Erythroblast (primary cell): ENCODE measurements at regions not wholly inside any gene's neighbourhood (a gene's known extent, or its start where the extent isn't known, plus 50 kb on each side); places are given as distances from the start of the nearest gene placed in this dataset.
"Not testable (repeated sequence)": the region's sequence is repeated elsewhere in the genome, so short reads cannot be mapped to it uniquely, and the experiment has no call there.

Experiments
- DNase-seq, 2 experiments: peaks; one replicate each; lab custom pipeline; 2025; lab: John Stamatoyannopoulos, UW
- GATA1 ChIP-seq: IDR thresholded peaks from 2 replicates; pipeline ENCODE4 v1.6.1; 2011; ENCODE audit warnings: low read depth, mild to moderate bottlenecking, control low read depth, low read length, moderate library complexity
- POLR2A ChIP-seq: IDR thresholded peaks from 2 replicates; pipeline ENCODE4 v1.6.1; 2011; ENCODE audit warnings: mild to moderate bottlenecking, low read length

DNA sequence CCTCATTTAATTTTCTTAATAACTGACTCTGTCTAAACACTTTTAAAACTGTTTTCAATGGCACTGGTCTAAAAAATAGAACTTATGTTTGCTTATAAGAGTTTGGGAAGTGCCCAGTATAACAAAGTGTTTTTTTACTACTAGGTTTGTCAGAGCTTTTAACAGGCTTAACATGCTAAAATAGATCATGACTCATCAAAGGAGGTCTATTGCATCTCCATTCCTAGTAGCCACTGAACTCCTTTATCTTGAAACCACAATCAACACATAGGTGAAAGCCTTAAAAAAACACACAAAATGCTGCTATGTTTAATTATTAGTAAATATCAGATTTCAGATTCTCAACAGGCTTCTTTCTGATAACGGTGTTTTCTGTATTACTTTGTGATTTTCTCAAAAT, 196.4 kb upstream of the KIF2B start:
- no peak for DNase-seq
- TF ChIP-seq POLR2A (no peak), GATA1 (no peak)

DNA sequence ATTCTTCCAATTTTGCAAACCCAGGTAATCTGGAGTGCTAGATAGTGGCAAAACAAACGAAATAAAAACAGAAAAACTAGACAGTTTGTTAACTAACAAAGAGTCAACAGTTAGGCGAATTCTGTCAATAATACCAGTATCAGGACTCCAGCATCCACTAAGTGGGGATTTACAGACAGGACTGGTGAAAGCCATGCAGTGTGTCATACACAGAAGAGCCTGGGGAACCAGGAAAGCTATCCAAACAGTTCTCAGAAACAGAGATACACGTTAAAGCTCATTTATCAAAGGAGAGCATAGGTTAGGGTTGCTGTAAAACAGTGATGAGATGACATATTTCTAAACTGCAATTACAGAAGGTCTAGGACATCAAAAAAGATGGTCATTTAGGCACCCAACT, 203.7 kb upstream of the KIF2B start:
- TF ChIP-seq GATA1 (no peak), POLR2A (no peak)
- DNase-seq: no peak

GRCh38 chr17:53608208-53608607, 214.5 kb upstream of the KIF2B start:
- DNase-seq: not testable (repeated sequence)

- TF ChIP-seq POLR2A: no peak
- TF ChIP-seq GATA1: no peak
- DNase-seq: no peak
Measured at GRCh38 chr17:53607475-53607874, 215.3 kb upstream of the KIF2B start.

DNA sequence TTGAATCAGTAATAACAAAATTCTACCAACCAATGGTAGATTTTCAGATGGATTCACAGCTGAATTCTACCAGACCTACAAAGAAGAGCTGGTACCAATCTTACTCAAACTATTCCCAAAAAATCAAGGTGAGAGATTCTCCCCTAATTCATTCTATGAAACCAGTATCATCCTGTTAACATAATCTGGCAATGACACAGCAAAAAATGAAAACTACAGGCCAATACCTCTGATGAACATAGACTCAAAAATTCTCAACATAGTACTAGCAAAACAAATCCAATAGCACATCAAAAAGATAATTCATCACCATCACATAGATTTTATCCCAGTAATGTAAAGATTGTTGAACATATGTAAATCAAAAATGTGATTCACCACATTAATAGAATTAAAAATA, 234.4 kb upstream of the KIF2B start:
- no peak for DNase-seq
- no peak for TF ChIP-seq GATA1
- TF ChIP-seq POLR2A: no peak

DNA sequence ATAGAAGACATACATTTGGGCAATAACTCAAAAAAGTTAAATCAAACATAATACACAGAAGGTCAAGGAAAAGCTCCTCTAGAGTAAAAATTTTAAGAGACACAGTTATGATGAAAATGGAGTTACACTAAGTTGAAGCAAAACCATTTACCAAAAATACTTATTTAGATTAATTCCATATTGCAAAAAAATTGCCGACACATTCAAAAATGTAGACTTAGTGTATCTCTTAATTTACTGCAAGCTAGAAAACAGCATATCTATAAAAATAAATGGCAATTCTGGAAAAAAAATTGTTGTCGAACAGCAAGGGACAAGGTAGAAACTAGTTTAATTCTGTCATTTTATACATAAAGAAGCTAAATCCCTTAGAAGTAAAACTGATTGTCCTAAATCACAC, 248.7 kb upstream of the KIF2B start:
- TF ChIP-seq POLR2A (no peak), GATA1 (no peak)
- no peak for DNase-seq

DNA sequence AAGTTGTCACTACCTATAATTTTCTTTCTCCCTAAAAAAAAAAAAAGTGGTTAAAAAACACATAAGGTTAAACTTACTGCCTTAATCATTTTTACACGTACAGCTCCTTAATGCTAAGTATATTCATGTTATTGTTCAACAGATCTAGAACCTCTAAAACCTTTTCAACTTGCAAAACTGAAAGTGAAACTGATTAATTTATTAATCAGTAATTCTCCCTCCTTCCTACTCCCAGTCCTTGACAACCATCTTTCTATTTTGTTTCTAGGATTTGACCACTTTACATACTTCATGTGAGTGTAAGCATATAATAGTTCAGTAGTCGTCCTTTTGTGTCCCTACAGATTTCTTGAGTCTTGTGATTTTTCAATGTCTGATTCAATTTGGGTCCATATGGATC, 251.4 kb upstream of the KIF2B start:
- TF ChIP-seq GATA1: no peak
- DNase-seq: no peak

GRCh38 chr17:53570731-53571130, 252.0 kb upstream of the KIF2B start:
- TF ChIP-seq POLR2A: no peak
- no peak for TF ChIP-seq GATA1
- DNase-seq: no peak

- DNase-seq: no peak
- TF ChIP-seq POLR2A: no peak
- no peak for TF ChIP-seq GATA1
Measured at GRCh38 chr17:53560953-53561352, 261.8 kb upstream of the KIF2B start.

DNA sequence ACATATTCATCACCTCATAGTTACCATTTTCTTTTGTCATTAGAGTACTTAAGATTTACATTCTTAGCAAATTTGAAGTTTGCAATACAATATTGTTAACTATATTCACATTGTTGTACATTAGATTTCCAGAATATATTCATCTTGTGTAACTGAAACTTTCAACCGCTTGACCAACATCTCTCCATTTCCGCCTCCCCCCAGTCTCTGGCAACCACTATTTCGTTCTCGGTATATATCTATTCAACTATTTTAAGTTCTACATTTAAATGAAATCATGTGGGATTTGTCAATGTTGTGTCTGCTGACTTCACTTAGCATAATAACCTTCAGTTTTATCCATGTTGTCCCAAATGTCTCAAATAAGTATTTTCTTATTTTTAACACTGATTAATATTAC, 274.5 kb upstream of the KIF2B start:
- TF ChIP-seq GATA1: no peak
- no peak for TF ChIP-seq POLR2A
- DNase-seq: no peak

DNA sequence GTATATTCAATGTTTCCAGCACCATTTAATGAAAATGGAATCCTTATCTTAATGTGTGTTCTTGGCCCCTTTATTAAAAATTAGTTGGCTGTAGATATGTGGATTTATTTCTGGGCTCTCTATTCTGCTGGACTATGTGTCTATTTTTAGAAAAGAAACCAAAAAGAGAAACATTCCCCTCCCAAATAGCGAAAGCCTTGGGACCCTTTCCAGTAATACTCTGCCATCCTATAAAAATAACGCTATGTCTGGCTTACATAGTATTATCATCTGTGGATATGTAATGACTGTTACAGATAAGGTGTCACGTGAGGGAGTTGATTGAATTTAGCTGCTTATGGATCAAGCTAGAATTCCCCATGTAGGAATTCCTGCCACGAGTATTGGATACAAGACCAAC, 279.3 kb upstream of the KIF2B start:
- DNase-seq: no peak
- no peak for TF ChIP-seq GATA1
- TF ChIP-seq POLR2A: no peak

GRCh38 chr17:53538129-53538617, 284.6 kb upstream of the KIF2B start:
- no peak for TF ChIP-seq POLR2A
- TF ChIP-seq GATA1: no peak
- DNase-seq: no peak

DNA sequence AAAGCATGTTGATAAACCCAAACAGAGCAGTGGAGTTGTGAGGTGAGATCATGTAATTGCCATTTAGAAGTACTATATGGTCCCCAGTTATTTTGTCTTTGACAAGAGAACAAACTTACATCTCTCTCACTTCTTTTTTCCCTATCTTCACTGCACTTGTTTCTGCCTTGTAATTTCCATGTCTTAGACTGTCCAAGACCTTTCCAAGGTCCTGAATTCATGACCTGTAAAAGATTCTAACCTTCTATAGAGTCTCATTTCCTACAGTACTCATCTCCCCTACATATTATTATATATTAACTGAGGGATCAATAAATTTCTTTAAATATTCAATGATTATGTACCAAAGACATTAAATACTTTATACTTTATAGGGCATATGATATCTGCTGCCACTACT, 295.3 kb upstream of the KIF2B start:
- TF ChIP-seq POLR2A: no peak
- no peak for TF ChIP-seq GATA1
- no peak for DNase-seq

- TF ChIP-seq GATA1 (no peak), POLR2A (no peak)
- no peak for DNase-seq
Measured at GRCh38 chr17:53525590-53525989, 297.1 kb upstream of the KIF2B start.

- no peak for TF ChIP-seq POLR2A
- no peak for TF ChIP-seq GATA1
- no peak for DNase-seq
Measured at GRCh38 chr17:53516636-53517035, 306.1 kb upstream of the KIF2B start.

DNA sequence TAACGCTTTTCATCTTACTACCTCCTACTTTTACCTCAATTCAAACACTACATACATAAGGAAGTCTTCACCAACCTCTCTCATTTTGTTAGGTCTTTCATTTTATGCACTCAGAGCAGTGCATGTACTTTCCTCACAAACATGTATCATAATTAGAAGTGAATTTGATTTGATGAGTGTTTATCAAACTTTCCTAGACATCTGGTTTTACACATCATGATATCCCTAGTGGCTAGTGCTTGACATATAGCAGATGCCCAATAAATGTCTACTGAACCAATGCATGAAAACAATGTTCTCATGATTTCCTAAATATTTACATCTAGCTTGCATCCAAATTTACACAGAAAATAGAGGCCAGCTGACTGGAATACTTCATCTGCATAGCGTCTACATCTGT, 323.4 kb upstream of the KIF2B start:
- no peak for DNase-seq
- TF ChIP-seq GATA1 (no peak), POLR2A (no peak)
